Effector memory CD4-positive, alpha-beta T cell (primary cell): ENCODE measurements at regions not wholly inside any gene's neighbourhood (a gene's known extent, or its start where the extent isn't known, plus 50 kb on each side); places are given as distances from the start of the nearest gene placed in this dataset.

Experiments used
- DNase-seq, 3 donors: peaks; one replicate each; pipeline ENCODE4 v3.0.0-alpha.2; 2020
- H3K27ac ChIP-seq: 2 replicates; pipeline ENCODE4 v1.7.0; 2013; ENCODE audit warnings: mild to moderate bottlenecking, low read length, moderate library complexity; ENCODE audit not compliant: insufficient read depth, poor library complexity, severe bottlenecking
- H3K27me3 ChIP-seq: replicated peaks from 2 replicates; pipeline ENCODE4 v1.7.0; 2013; ENCODE audit warnings: mild to moderate bottlenecking, low read length; ENCODE audit not compliant: insufficient read depth, control insufficient read depth, poor library complexity, severe bottlenecking
- H3K36me3 ChIP-seq: 2 replicates; pipeline ENCODE4 v1.7.0; 2013; ENCODE audit warnings: mild to moderate bottlenecking, low read length, moderate library complexity; ENCODE audit not compliant: control insufficient read depth, insufficient read depth
- H3K4me1 ChIP-seq: 2 replicates; pipeline ENCODE4 v1.7.0; 2013; ENCODE audit warnings: low read length, mild to moderate bottlenecking; ENCODE audit not compliant: control insufficient read depth, insufficient read depth, poor library complexity, severe bottlenecking
- H3K4me3 ChIP-seq: 2 replicates; pipeline ENCODE4 v1.7.0; 2013; ENCODE audit warnings: low read length, low read depth, mild to moderate bottlenecking; ENCODE audit not compliant: insufficient read depth, poor library complexity, severe bottlenecking
- H3K9me3 ChIP-seq: 2 replicates; pipeline ENCODE4 v1.7.0; 2013; ENCODE audit warnings: mild to moderate bottlenecking, low read length, moderate library complexity; ENCODE audit not compliant: control insufficient read depth

DNA sequence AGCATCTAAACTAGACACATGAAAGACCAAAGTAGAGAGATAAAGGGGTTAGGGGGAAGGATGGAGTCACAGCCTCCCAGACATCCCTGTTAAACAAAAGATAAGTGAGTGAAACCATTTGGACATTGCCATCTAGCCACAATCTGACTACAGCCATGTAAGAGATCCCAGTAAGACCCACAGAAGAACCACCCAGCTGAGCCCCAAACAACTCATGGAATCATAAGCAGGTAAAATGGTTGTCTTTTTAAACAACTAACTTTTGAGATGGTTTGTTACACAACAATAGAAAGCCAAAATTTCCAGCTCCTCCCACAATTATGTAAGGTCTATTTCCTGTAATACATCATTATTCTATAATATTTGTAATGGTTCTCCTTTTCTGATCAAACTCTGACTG lies 437.5 kb downstream of the IGSF11 start:
- no peak for DNase-seq
- Histone ChIP-seq H3K27me3 (no peaks in the 10 kb centered on the region), H3K4me3 (no peak overlapping the region), H3K27ac (no peak overlapping the region), H3K4me1 (no peaks in the 10 kb centered on the region), H3K9me3 (no peaks in the 10 kb centered on the region), H3K36me3 (no peaks in the 10 kb centered on the region)

DNA sequence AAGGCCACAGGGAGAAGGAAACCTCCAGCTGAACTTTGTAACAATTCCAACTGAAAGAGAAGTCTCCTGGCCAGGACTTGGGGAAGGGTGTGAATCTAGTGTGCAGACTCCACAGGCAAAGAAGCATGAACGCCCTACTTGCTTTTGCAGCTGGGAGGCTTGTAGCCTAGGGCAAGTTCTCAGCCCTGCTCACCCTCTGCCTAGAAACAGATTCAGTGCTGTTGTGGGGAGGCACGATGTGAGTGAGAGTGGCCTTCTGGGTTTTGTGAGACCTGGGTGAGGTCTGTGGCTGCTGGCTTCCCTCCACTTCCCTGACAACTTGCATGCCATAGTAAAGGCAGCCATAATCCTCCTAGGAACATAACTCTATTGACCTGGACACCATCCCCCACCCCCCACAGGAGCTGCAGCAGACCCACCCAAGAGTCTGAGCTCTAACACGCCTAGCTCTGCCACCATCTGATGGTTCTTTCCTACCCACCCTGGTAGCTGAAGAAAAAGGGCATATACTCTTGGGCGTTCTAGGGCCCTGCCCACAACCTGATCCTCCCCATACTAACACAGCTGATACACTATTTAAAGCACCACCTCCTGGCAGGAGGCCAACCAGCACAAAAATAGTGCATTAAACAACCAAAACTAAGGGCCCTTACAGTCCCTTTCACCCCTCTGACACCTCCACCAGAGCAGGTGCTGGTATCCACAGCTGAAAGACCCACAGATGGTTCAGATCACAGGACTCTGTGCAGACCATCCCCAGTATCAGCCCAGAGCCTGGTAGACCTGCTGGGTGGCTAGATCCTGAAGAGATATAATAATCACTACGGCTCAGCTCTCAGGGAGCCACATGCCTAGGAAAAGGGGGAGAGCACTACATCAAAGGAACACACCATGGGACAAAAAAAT lies 426.5 kb downstream of the IGSF11 start:
- H3K27me3 ChIP-seq: no peaks in the 10 kb centered on the region
- no peak overlapping the region for H3K4me3 ChIP-seq
- no peak overlapping the region for H3K27ac ChIP-seq
- DNase-seq: no peak
- no peaks in the 10 kb centered on the region for H3K4me1 ChIP-seq
- H3K36me3 ChIP-seq: no peaks in the 10 kb centered on the region
- no peaks in the 10 kb centered on the region for H3K9me3 ChIP-seq

DNA sequence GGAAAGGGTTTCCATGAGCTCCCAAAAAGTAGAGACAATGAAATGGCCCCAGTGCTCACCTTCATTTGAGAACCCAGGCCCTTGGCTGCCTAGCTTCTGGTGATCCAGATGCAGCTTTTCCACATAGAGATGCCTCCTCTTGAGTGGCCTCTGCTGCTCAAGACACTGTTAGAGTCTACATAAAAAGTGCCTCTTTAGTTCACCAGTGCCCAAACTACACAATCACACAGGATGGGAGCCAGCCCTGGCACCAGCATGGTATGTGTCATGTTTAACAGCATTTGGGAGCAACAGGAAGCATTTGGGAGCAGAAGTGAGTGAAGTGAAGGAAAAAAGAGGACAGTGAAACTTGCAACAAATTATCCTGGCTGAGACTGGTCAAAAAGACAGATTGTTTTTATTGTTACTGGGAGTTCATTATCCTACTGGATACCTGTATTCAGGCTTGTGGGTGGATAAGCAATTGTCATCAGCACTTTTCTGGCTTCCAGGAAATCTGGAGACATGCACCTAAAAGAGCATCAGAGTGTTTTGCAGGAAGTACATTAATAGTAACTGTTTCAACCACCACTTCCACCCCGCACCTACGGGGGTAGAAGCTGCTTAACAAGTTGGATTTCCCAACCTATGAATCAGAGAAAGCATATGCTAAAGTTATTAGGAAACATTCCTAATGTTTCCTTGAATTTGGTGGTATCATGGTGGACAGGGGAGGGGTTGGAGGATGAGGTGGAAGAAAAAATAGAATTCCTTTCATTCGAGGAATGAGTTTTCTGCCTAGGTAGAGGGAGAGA lies 416.2 kb downstream of the IGSF11 start:
- Histone ChIP-seq H3K4me3 (no peak overlapping the region), H3K36me3 (no peaks in the 10 kb centered on the region), H3K9me3 (no peaks in the 10 kb centered on the region), H3K27me3 (no peaks in the 10 kb centered on the region), H3K27ac (no peak overlapping the region), H3K4me1 (no peaks in the 10 kb centered on the region)
- DNase-seq: no peak

DNA sequence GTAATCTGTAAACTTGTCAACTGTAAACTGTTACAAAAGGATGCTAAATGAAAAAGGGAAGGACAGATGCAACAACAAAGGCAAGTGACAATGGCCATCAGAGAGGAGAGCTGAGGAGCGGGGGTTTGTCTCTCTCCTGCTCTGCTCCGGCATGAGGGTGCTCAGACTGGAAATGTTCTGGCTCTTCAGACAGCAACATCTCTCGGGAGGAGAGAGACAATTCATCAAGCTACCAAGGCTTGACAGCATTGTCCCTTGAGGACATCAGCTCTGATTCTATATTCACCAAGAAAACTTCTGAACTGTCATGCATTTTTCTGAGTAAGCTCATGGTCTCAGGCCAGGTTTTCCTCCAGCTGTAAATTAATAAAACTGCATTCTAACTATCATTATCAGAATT lies 408.2 kb downstream of the IGSF11 start:
- Histone ChIP-seq H3K27me3 (no peaks in the 10 kb centered on the region), H3K27ac (no peak overlapping the region), H3K4me3 (no peak overlapping the region), H3K4me1 (no peaks in the 10 kb centered on the region), H3K36me3 (no peaks in the 10 kb centered on the region), H3K9me3 (no peaks in the 10 kb centered on the region)
- DNase-seq: no peak

DNA sequence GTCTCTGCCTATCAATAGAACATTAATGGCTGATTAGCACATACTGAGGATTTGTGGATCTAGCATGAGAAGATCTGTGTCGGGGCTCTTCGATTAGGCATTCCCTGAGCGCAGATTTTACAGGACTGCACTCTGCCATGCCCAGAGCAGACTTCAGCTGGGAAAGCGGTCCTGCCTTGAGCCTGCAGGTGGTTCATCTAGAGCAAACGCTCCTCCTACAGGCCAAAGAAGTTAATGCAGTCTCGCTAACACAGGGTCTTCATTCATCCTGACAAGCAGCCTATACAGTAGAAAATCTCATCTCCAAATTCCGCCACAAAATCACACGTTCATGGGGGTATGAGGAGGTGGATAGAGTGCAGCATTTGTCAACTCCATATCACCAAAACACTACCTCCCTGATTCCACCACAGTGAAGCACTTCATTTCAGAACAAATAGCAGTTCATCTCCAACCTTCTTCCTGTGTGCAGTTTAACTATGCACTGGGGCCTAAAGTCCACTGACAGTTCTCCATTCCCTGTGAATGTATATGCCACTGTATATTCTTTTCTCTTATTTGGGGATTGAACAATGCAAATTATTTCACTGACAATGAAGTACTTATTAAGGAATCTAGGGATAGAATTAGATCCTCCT lies 405.8 kb downstream of the IGSF11 start:
- no peak for DNase-seq
- Histone ChIP-seq H3K4me3 (no peak overlapping the region), H3K27me3 (no peaks in the 10 kb centered on the region), H3K36me3 (no peaks in the 10 kb centered on the region), H3K9me3 (no peaks in the 10 kb centered on the region), H3K27ac (no peak overlapping the region), H3K4me1 (no peaks in the 10 kb centered on the region)

DNA sequence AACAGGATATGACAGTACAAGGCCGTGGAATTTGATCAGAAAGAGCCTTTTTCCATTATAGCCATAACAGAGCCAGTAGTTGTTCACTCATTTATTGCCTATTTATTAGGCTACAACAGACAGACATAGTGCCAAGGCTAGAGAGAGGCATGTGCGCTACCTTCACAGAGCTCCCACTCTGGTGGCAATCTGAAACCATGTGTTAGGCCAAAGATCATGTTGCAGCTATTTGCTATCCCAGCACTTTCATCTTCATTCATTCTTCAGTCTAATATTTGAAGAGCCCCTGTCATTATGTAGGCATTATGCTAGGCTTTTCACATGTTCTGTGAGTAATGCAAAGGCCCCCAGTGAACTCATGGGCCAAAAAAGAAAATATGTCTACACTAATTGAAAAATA lies 404.8 kb downstream of the IGSF11 start:
- no peak for DNase-seq
- no peaks in the 10 kb centered on the region for H3K27me3 ChIP-seq
- H3K4me1 ChIP-seq: no peaks in the 10 kb centered on the region
- H3K9me3 ChIP-seq: no peaks in the 10 kb centered on the region
- no peak overlapping the region for H3K4me3 ChIP-seq
- no peak overlapping the region for H3K27ac ChIP-seq
- no peaks in the 10 kb centered on the region for H3K36me3 ChIP-seq

DNA sequence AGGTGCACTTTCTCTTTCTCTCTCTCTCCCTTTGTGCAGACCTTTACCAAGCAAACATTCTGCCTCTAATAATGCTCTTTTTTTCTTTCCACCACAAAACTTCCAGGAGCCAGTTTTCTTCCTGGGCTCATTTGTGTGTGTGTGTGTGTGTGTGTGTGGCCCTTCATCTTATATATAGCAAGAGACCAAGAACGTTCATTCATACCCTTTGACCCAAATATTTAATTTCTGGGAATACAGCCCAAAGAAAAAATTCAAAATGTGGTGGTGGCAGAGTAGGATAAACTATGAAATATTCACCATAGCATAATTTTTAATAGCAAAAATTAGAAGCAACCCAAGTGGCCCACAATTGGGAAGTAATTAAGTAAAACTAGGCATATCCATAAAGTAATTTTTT lies 398.9 kb downstream of the IGSF11 start:
- no peaks in the 10 kb centered on the region for H3K9me3 ChIP-seq
- no peak for DNase-seq
- H3K4me3 ChIP-seq: no peak overlapping the region
- H3K27ac ChIP-seq: no peak overlapping the region
- H3K27me3 ChIP-seq: no peaks in the 10 kb centered on the region
- no peaks in the 10 kb centered on the region for H3K36me3 ChIP-seq
- H3K4me1 ChIP-seq: no peaks in the 10 kb centered on the region

DNA sequence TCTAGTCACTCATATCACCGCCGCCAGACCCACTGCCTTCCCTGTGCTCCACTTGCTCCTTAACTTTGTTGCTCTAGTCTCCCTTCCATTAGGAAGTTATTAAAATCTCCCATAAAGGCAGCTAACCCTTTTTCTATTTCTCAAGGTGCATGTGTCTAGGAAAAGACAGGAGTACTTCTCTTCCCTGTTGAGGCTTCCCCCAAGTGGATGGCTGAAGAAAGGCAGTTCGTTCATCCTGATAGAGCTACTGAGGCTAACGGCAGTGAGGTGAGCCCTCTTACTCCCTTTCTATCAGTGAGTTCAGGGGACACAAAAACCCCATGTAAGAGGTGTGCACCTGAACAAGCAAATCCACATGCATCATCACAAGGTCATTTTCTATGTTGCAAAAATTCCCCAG lies 397.8 kb downstream of the IGSF11 start:
- Histone ChIP-seq H3K27me3 (no peaks in the 10 kb centered on the region), H3K4me3 (no peak overlapping the region), H3K27ac (no peak overlapping the region), H3K36me3 (no peaks in the 10 kb centered on the region), H3K4me1 (no peaks in the 10 kb centered on the region), H3K9me3 (no peaks in the 10 kb centered on the region)
- DNase-seq: no peak

DNA sequence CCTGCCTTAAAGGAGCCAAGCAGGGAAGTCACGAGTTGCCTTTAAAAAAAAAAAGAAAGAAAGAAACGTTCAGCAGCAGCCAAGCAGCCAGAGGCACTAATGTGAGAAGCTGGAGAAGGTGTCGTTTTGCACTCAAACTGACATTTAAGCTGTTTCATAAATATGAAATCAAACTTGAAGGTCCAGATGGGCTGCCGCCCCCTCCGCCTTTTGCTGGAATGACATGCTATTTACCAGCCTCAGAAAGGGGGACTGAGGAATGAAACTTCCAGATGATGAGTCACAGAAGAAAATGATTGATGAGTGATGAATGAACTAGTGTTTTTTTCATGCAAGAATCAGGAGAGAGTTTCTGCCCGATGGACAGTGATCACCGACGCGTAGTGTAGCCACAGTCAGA lies 396.8 kb downstream of the IGSF11 start:
- Histone ChIP-seq H3K4me1 (no peaks in the 10 kb centered on the region), H3K9me3 (no peaks in the 10 kb centered on the region), H3K27me3 (no peaks in the 10 kb centered on the region), H3K4me3 (no peak overlapping the region), H3K36me3 (no peaks in the 10 kb centered on the region), H3K27ac (no peak overlapping the region)
- DNase-seq: no peak

DNA sequence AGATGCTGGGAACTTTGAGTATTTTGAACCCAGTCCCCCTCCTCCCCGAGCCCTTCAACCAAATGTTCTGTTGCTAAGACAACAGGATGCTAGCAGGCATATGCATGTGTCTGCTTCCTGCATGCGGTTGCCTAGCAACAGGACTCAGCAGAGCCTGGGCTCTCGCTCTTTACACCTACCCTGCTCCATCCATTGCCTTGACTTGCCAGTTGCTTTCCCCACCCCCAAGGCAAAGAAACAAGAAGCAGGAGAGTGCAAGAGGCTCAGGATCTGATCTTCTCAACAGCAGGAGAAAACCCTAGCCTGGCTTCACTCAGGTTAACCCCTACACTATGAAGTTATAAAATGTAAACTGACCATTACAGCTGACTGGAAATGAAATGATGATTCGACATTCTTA lies 393.0 kb downstream of the IGSF11 start:
- H3K9me3 ChIP-seq: no peaks in the 10 kb centered on the region
- H3K36me3 ChIP-seq: no peaks in the 10 kb centered on the region
- H3K27me3 ChIP-seq: no peaks in the 10 kb centered on the region
- H3K4me1 ChIP-seq: no peaks in the 10 kb centered on the region
- H3K27ac ChIP-seq: no peak overlapping the region
- H3K4me3 ChIP-seq: no peak overlapping the region
- no peak for DNase-seq
